Neural cell (in vitro differentiated cells): ENCODE measurements at regions not wholly inside any gene's neighbourhood (a gene's known extent, or its start where the extent isn't known, plus 50 kb on each side); places are given as distances from the start of the nearest gene placed in this dataset.

Experiments used
- CTCF ChIP-seq: fragments of 450-650 bp; IDR thresholded peaks from 2 replicates; pipeline ENCODE4 v1.5.1; 2014; ENCODE audit warnings: antibody characterized with exemption, mild to moderate bottlenecking, moderate library complexity; ENCODE audit not compliant: poor library complexity, severe bottlenecking
- EP300 ChIP-seq: fragments of 450-650 bp; conservative IDR thresholded peaks from 2 replicates; pipeline ENCODE4 v1.6.1; 2014; ENCODE audit warnings: antibody characterized with exemption, mild to moderate bottlenecking, moderate library complexity; ENCODE audit not compliant: poor library complexity, severe bottlenecking
- POLR2AphosphoS5 ChIP-seq: IDR thresholded peaks from 2 replicates; pipeline ENCODE4 v1.6.1; 2012
- RAD21 ChIP-seq: fragments of 450-650 bp; conservative IDR thresholded peaks from 2 replicates; pipeline ENCODE4 v1.6.1; 2014; ENCODE audit warnings: antibody characterized with exemption, mild to moderate bottlenecking, moderate library complexity
- REST ChIP-seq: IDR thresholded peaks from 2 replicates; pipeline ENCODE4 v1.6.1; 2012; ENCODE audit warnings: borderline replicate concordance
- TAF1 ChIP-seq: IDR thresholded peaks from 2 replicates; pipeline ENCODE4 v1.6.1; 2012; ENCODE audit warnings: low read depth

- TF ChIP-seq CTCF: no peak
- TF ChIP-seq EP300: no peak
- no peak for TF ChIP-seq TAF1
- TF ChIP-seq RAD21: no peak
- no peak for TF ChIP-seq POLR2AphosphoS5
- no peak for TF ChIP-seq REST
Observed at GRCh38 chr10:61320257-61320587, 133.0 kb downstream of the TMEM26 start.
